Gastrocnemius medialis (tissue), 4 donors: ENCODE measurements at regions not wholly inside any gene's neighbourhood (a gene's known extent, or its start where the extent isn't known, plus 50 kb on each side); places are given as distances from the start of the nearest gene placed in this dataset.

Experiments
- POLR2A ChIP-seq, 2 donors: fragments of 450-650 bp; IDR thresholded peaks; one replicate each; pipeline ENCODE4 v1.6.1; 2017; ENCODE audit warnings: antibody characterized with exemption in 2 of 2, mild to moderate bottlenecking in 2 of 2, moderate library complexity in 2 of 2
- TF ChIP-seq, protein P1 (sequence below), 5 experiments: fragments of 450-650 bp in 3 of 5; fragments of 200-600 bp in 2 of 5; sonication (generic) in 2 of 5; IDR thresholded peaks in 4 of 5; conservative IDR thresholded peaks in 1 of 5; 1 replicate in 4 of 5; 2 replicates in 1 of 5; pipeline ENCODE4 v1.5.1; 2016 to 2019; ENCODE audit warnings: antibody characterized with exemption in 5 of 5, mild to moderate bottlenecking in 3 of 5, moderate library complexity in 3 of 5

- TF ChIP-seq, protein P1, sequence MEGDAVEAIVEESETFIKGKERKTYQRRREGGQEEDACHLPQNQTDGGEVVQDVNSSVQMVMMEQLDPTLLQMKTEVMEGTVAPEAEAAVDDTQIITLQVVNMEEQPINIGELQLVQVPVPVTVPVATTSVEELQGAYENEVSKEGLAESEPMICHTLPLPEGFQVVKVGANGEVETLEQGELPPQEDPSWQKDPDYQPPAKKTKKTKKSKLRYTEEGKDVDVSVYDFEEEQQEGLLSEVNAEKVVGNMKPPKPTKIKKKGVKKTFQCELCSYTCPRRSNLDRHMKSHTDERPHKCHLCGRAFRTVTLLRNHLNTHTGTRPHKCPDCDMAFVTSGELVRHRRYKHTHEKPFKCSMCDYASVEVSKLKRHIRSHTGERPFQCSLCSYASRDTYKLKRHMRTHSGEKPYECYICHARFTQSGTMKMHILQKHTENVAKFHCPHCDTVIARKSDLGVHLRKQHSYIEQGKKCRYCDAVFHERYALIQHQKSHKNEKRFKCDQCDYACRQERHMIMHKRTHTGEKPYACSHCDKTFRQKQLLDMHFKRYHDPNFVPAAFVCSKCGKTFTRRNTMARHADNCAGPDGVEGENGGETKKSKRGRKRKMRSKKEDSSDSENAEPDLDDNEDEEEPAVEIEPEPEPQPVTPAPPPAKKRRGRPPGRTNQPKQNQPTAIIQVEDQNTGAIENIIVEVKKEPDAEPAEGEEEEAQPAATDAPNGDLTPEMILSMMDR (IDR thresholded peaks at IDR 0.05 in 4 of 5, conservative IDR thresholded peaks at IDR 0.05 in 1 of 5) = no peak
- TF ChIP-seq POLR2A (IDR thresholded peaks at IDR 0.05) = no peak
These were observed 52.2 kb downstream of the ACTL7B start for GRCh38 chr9:108803428-108804065.
